Lower lobe of right lung (tissue), 2 donors: ENCODE measurements at regions not wholly inside any gene's neighbourhood (a gene's known extent, or its start where the extent isn't known, plus 50 kb on each side); places are given as distances from the start of the nearest gene placed in this dataset.

ENCODE experiments used
- ATAC-seq, 2 donors: fragments of 200-7000 bp; cut with Tn5 transposase; one replicate each; pipeline ENCODE4 v1.9.1; 2020 to 2022; ENCODE audit warnings: mild to moderate bottlenecking in 2 of 2, moderate library complexity in 2 of 2
- DNase-seq: peaks from one replicate; pipeline ENCODE4 v3.0.0-alpha.2; 2020
- H3K27ac ChIP-seq: fragments of 200-600 bp; one replicate; pipeline ENCODE4 v1.8.0; 2022
- H3K27me3 ChIP-seq: fragments of 200-600 bp; one replicate; pipeline ENCODE4 v1.8.0; 2022; ENCODE audit warnings: low read depth
- H3K36me3 ChIP-seq: fragments of 200-600 bp; one replicate; pipeline ENCODE4 v1.8.0; 2022; ENCODE audit warnings: mild to moderate bottlenecking
- H3K4me1 ChIP-seq: fragments of 200-600 bp; one replicate; pipeline ENCODE4 v1.8.0; 2022
- H3K4me3 ChIP-seq: fragments of 200-600 bp; one replicate; pipeline ENCODE4 v1.8.0; 2022; ENCODE audit warnings: mild to moderate bottlenecking
- H3K9me3 ChIP-seq: fragments of 200-600 bp; one replicate; pipeline ENCODE4 v1.8.0; 2022
- intact Hi-C: fragments of 100-400 bp; cut with DNase I; formaldehyde crosslinking; loops from one replicate; pipeline ENCODE4 v1.11.0; 2022
- TF ChIP-seq, protein P1 (sequence below): fragments of 200-600 bp; IDR thresholded peaks from one replicate; pipeline ENCODE4 v1.8.0; 2022; ENCODE audit warnings: antibody characterized with exemption, mild to moderate bottlenecking
- donor health status: DM: no; HTN: yes; CAD: no; lungs with severe emphysema.

DNA sequence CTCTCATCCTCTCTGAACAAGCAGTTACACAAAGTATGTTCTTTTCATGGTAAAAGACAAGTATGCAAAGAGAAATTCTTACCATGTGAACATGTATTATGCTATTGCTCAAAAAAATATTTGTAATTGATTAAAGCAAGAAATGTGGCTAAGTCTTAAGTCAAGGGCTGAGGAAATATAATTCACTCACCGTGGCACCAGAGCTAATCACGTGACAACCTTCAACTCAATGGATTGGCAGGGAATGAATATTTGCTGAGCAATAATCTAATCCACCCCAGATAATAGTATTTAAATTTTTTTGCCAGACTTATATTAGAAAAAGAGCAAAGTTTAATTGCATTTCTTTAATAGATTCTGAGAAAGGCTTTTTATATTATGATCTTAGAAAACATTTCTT, 310.2 kb downstream of the HS3ST1 start:
- Histone ChIP-seq H3K4me1 (no peaks in the 10 kb centered on the region), H3K9me3 (no peaks in the 10 kb centered on the region), H3K36me3 (no peaks in the 10 kb centered on the region), H3K27me3 (no peaks in the 10 kb centered on the region), H3K4me3 (no peak overlapping the region), H3K27ac (no peak overlapping the region)
- TF ChIP-seq, protein P1, sequence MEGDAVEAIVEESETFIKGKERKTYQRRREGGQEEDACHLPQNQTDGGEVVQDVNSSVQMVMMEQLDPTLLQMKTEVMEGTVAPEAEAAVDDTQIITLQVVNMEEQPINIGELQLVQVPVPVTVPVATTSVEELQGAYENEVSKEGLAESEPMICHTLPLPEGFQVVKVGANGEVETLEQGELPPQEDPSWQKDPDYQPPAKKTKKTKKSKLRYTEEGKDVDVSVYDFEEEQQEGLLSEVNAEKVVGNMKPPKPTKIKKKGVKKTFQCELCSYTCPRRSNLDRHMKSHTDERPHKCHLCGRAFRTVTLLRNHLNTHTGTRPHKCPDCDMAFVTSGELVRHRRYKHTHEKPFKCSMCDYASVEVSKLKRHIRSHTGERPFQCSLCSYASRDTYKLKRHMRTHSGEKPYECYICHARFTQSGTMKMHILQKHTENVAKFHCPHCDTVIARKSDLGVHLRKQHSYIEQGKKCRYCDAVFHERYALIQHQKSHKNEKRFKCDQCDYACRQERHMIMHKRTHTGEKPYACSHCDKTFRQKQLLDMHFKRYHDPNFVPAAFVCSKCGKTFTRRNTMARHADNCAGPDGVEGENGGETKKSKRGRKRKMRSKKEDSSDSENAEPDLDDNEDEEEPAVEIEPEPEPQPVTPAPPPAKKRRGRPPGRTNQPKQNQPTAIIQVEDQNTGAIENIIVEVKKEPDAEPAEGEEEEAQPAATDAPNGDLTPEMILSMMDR, result no peak
- no peak for DNase-seq
- no peak for ATAC-seq
- intact Hi-C loops, result no loop called here

DNA sequence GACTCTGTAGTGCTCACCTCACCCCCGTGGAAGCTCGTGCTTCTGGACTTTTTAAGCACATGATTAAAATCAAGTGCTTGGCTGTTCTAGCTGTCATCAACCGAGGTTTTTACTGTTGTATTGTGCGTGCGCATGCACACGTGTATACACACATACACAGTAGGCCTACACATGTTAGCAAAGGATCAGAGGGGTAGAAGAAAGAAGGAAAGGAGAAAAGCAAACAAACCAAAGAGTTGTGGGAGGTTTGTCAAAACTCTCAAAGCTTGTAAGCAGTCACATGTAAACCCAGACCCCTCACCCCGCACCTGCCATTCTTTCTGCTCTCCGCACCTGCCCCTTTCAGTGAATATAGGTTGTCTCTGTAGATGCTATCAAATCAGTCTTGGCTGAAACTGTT, 311.8 kb downstream of the HS3ST1 start:
- H3K36me3 ChIP-seq, result no peaks in the 10 kb centered on the region
- H3K9me3 ChIP-seq, result no peaks in the 10 kb centered on the region
- no peak overlapping the region for H3K4me3 ChIP-seq
- no peak overlapping the region for H3K27ac ChIP-seq
- H3K27me3 ChIP-seq, result no peaks in the 10 kb centered on the region
- no peak for ATAC-seq
- TF ChIP-seq, protein P1, result no peak
- DNase-seq, result no peak
- H3K4me1 ChIP-seq, result no peaks in the 10 kb centered on the region
- intact Hi-C loops, result no loop called here

DNA sequence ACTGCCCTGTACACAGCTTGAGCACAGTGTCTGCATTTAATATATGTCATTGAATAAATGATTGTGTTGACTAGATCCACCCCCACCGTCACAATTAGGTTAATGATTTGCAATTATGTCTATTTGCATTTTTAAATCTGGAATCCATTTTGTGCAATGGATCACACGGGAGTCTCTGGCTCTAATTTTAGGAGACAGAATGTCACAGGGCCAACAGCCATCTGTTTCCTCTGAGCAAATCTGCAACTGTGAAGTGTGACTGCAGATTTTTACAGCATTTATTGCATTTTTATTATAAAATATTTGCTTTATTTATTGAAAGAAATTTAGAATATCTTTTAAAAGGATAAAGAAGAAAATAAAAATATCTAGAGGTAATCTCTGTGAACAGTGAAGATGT, 316.8 kb downstream of the HS3ST1 start:
- no peak for ATAC-seq
- Histone ChIP-seq H3K27me3 (no peaks in the 10 kb centered on the region), H3K4me1 (no peaks in the 10 kb centered on the region), H3K27ac (no peak overlapping the region), H3K9me3 (no peaks in the 10 kb centered on the region), H3K36me3 (no peaks in the 10 kb centered on the region), H3K4me3 (no peak overlapping the region)
- TF ChIP-seq, protein P1, result no peak
- intact Hi-C loops, result no loop called here
- no peak for DNase-seq

DNA sequence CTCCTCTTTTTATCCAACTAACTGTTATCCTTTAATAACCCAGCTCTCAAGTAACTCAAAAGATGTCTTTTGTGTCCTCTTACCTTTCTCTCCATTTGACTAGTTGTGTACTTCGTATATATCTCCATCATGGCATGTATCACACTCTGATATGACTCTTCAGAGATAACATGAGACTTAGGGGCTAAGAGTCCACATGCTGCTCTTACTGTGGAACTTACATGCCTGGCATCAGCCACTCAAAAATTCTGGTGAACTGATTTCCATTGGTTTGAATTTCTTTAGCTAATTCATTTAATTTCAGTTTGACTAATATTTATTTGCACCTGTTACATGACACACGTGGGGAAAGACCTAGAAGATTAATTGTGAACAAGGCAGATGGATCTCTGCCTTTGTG, 317.3 kb downstream of the HS3ST1 start:
- DNase-seq (no peak), ATAC-seq (no peak)
- Histone ChIP-seq H3K9me3 (no peaks in the 10 kb centered on the region), H3K27ac (no peak overlapping the region), H3K36me3 (no peaks in the 10 kb centered on the region), H3K4me3 (no peak overlapping the region), H3K4me1 (no peaks in the 10 kb centered on the region), H3K27me3 (no peaks in the 10 kb centered on the region)
- intact Hi-C loops, result no loop called here
- TF ChIP-seq, protein P1, result no peak

DNA sequence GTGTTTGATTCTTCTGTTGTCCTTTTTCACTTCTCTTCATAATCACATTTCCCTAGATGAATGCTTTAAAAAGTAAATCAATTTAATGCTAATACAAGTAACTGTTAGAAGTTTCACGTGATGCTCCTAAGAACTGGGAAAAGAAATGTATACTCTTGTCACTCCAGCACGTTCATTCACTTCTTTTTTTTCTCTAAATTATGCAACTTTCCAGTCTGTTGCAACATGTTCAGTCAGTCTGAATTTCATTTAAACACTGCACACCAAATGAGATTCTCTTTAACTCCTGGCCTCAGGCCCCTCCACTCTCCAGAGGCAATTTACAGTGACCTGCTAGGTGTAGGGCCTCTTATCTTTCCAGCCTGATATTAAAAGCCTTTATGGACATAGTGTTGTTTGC, 321.9 kb downstream of the HS3ST1 start:
- no peak for DNase-seq
- TF ChIP-seq, protein P1, result no peak
- H3K4me3 ChIP-seq, result no peak overlapping the region

DNA sequence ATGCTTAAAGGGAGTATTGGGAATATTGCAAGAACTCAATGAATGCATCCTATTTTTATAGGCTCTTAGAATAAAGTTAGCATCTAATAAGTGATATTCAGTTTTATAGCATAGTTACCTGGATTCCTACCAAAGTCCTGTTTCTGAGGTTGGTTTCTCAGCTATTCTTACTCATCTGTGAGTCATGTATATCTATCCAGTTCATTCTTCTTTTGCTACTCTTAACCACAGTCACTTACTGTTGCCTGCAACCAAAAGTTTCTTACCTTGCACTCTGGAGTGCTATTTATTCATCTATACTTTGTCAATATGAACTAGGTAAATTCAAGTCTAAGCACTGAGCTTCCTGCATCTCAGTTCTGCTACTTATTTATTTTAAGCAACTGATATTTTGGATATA, 322.5 kb downstream of the HS3ST1 start:
- Histone ChIP-seq H3K4me1 (no peaks in the 10 kb centered on the region), H3K36me3 (no peaks in the 10 kb centered on the region), H3K9me3 (no peaks in the 10 kb centered on the region), H3K27me3 (no peaks in the 10 kb centered on the region), H3K4me3 (no peak overlapping the region), H3K27ac (no peak overlapping the region)
- ATAC-seq (no peak), DNase-seq (no peak)
- intact Hi-C loops, result no loop called here
- TF ChIP-seq, protein P1, result no peak

More for the DNA sequence above, 321.9 kb downstream of the HS3ST1 start:
- Histone ChIP-seq H3K27ac (no peak overlapping the region), H3K4me1 (no peaks in the 10 kb centered on the region), H3K9me3 (no peaks in the 10 kb centered on the region), H3K27me3 (no peaks in the 10 kb centered on the region), H3K36me3 (no peaks in the 10 kb centered on the region)
- intact Hi-C loops, result no loop called here
- no peak for ATAC-seq
